BE2C (cell line): ENCODE measurements at regions not wholly inside any gene's neighbourhood (a gene's known extent, or its start where the extent isn't known, plus 50 kb on each side); places are given as distances from the start of the nearest gene placed in this dataset.
"Not testable (repeated sequence)": the region's sequence is repeated elsewhere in the genome, so short reads cannot be mapped to it uniquely, and the experiment has no call there.

Experiments
- DNase-seq: peaks from one replicate; pipeline ENCODE4 v3.0.0-alpha.2; 2020
- H3K27me3 ChIP-seq: fragments of 250-450 bp; sonication (Bioruptor Pico); 2 replicates; pipeline ENCODE4 v1.5.1; 2020; ENCODE audit warnings: mild to moderate bottlenecking
- H3K36me3 ChIP-seq: fragments of 250-450 bp; sonication (Bioruptor Pico); 2 replicates; pipeline ENCODE4 v1.5.1; 2020; ENCODE audit warnings: mild to moderate bottlenecking
- H3K4me1 ChIP-seq: fragments of 250-450 bp; sonication (Bioruptor Pico); 2 replicates; pipeline ENCODE4 v1.5.1; 2020
- H3K4me3 ChIP-seq: 2 replicates; pipeline ENCODE4 v1.5.1; 2011; ENCODE audit warnings: low read depth, low read length
- H3K9me3 ChIP-seq: fragments of 250-450 bp; sonication (Bioruptor Pico); 2 replicates; pipeline ENCODE4 v1.5.1; 2020
- TF ChIP-seq, protein P1 (sequence below): IDR thresholded peaks from 2 replicates; pipeline ENCODE4 v1.5.1; 2012; ENCODE audit warnings: mild to moderate bottlenecking, low read depth, low read length

DNA sequence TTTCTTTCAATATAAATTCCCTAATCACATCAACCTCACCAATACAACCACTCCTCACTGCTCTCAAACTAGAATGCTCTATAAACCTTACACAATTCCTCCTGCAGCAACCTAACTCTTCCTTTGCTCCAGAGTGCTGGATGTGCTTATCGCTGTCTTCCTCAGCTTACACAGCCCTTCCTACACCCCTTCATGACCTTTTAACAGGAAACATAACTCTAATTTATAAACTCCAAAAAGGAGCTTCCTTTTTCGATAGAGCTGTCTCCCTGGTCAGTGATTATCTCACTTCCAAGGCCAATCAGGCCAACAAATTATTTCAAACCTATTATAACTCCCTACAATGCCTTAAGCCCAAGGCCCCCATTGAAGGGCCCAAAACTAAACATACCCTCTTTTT, 78.8 kb downstream of the COQ2 start:
- Histone ChIP-seq H3K9me3 (no peaks in the 10 kb centered on the region), H3K27me3 (no peaks in the 10 kb centered on the region), H3K36me3 (no peaks in the 10 kb centered on the region), H3K4me3 (no peak overlapping the region), H3K4me1 (no peaks in the 10 kb centered on the region)
- TF ChIP-seq, protein P1, sequence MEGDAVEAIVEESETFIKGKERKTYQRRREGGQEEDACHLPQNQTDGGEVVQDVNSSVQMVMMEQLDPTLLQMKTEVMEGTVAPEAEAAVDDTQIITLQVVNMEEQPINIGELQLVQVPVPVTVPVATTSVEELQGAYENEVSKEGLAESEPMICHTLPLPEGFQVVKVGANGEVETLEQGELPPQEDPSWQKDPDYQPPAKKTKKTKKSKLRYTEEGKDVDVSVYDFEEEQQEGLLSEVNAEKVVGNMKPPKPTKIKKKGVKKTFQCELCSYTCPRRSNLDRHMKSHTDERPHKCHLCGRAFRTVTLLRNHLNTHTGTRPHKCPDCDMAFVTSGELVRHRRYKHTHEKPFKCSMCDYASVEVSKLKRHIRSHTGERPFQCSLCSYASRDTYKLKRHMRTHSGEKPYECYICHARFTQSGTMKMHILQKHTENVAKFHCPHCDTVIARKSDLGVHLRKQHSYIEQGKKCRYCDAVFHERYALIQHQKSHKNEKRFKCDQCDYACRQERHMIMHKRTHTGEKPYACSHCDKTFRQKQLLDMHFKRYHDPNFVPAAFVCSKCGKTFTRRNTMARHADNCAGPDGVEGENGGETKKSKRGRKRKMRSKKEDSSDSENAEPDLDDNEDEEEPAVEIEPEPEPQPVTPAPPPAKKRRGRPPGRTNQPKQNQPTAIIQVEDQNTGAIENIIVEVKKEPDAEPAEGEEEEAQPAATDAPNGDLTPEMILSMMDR = no peak
- no peak for DNase-seq

DNA sequence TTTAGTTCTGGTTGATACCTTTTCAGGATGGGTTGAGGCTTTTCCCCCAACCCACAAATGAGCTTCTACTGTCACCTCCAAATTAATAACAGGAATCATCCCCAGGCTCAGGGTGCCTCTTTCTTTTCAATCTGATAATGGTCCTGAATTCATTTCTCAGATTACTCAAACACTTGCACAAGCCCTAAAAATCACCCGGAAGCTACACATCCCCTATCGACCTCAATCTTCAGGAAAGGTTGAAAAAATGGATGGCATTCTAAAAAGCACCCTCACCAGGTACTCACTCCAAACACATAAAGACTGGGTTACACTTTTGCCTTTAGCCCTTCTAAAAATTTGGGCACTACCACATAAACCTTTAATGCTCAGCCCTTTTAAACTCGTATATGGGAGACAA, 79.9 kb downstream of the COQ2 start:
- H3K36me3 ChIP-seq = no peaks in the 10 kb centered on the region
- no peaks in the 10 kb centered on the region for H3K4me1 ChIP-seq
- TF ChIP-seq, protein P1 = no peak
- no peak overlapping the region for H3K4me3 ChIP-seq
- no peaks in the 10 kb centered on the region for H3K27me3 ChIP-seq
- DNase-seq = no peak
- H3K9me3 ChIP-seq = no peaks in the 10 kb centered on the region

DNA sequence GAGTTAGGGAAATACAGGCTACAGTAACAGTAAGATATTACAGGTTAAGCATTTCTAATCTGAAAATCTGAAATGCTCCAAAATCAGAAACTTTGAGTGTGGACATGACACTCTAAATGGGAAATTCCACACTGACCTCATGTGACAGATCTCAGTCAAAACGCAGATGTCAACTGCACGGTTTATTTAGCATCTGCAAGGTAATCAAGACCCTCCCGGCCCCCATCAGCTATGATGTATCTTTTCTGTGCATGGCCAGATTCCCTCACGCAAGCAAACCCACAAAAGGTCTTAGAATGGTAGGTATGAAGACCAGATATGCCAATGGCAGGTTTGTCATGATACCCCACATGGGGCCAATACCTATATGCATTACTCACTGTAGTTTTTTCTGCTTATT, 82.8 kb downstream of the COQ2 start:
- TF ChIP-seq, protein P1 = no peak
- Histone ChIP-seq H3K27me3 (no peaks in the 10 kb centered on the region), H3K36me3 (no peaks in the 10 kb centered on the region), H3K4me3 (no peak overlapping the region), H3K4me1 (no peaks in the 10 kb centered on the region), H3K9me3 (no peaks in the 10 kb centered on the region)
- no peak for DNase-seq

DNA sequence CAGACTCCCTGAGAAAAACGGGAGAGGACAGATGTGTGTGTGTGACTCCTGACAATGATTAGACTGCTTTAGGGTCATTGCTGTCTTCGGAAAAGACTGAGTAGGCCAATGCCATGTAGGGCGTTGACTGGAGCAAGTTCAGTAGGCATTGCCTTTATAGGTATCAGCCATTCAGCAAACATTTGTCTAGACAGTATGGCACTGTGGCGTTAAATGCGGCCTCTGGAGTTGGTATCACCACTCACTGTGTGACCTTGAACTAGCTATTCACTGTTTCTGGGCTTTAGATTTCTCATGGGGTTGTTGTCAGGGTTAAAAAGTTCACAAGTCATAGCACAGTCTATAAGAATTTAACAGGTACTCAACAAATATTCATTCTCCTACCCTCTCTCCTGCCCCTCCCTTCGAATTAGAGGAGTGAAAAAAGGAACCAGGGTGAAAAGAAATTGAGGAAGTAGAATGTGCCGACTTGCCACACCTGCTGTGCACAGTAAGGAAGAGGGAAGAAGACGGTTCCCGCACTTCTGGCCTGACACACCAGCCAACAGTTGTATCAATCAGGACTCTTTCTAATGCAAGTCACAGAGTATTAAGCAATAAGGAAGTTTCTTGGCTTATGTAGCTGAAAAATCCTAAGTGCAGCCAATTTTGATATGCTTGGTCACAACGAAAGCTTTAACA, 83.2 kb upstream of the PLAC8 start:
- no peaks in the 10 kb centered on the region for H3K9me3 ChIP-seq
- H3K36me3 ChIP-seq = no peaks in the 10 kb centered on the region
- peaks cover 3% of the 10 kb centered on the region; the same call in 1 of the 2 replicates for H3K4me1 ChIP-seq
- TF ChIP-seq, protein P1 = no peak
- H3K4me3 ChIP-seq = no peak overlapping the region
- no peaks in the 10 kb centered on the region for H3K27me3 ChIP-seq
- DNase-seq = no peak

DNA sequence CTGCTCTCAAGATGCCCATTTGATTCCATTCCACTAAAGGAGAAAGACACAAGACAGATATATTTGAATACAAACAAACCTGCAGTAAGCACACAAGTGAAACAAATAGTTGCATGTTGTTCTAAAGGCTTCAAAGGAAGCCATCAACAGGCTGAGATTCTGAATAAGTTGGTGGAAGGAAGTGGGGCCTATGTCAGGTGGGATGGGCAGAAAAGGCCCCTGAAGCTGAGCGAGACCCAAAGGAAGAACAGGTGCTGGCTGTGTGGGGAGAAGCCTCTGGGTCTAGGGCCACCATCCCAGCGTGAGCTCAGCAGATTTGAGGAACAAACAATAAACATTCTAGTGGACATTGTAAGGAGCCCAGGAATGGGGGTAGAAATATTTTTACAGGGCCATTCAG, 82.4 kb upstream of the PLAC8 start:
- peaks cover 3% of the 10 kb centered on the region; the same call in 1 of the 2 replicates for H3K4me1 ChIP-seq
- no peaks in the 10 kb centered on the region for H3K36me3 ChIP-seq
- no peak overlapping the region for H3K4me3 ChIP-seq
- TF ChIP-seq, protein P1 = no peak
- H3K27me3 ChIP-seq = no peaks in the 10 kb centered on the region
- DNase-seq = no peak
- H3K9me3 ChIP-seq = no peaks in the 10 kb centered on the region

DNA sequence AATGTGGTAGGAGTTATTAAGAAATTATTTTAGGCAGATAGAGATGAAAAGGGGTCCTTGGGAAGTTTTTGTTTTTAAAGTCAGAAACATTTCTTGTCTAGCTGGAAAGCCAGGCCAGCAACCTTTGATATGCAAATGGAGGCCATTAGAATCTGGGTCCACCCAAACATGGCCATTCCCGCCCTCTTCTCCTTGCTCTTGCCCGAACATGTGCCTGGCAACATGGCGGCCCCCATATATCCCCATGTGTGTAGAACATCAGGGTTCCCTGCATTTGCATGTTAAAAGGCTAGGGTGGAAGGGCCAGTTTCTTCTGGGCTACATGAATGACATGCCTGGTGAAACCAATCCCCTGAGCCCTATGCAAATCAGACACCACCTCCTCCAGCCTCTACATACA, 80.7 kb upstream of the PLAC8 start:
- TF ChIP-seq, protein P1 = no peak

DNA sequence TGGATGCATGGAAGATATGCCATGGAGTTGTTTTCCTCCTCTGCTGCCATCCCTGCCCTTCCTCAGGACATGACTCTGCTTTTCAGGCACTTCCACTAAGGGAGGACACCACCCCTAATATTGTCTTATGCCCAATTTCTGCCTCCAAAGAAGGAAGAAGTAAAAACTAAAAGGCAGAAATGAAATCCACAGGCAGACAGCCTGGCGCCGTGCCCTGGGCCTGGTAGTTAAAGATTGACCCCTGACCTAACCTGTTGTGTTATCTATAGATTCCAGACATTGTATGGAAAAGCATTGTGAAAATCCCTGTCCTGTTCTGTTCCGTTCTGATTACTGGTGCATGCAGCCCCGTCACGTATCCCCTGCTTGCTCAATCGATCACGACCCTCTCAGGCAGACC, 80.1 kb upstream of the PLAC8 start:
- not testable (repeated sequence) for H3K4me1 ChIP-seq, H3K9me3 ChIP-seq

More for the DNA sequence above, 80.7 kb upstream of the PLAC8 start:
- no peaks in the 10 kb centered on the region for H3K9me3 ChIP-seq
- peaks cover 3% of the 10 kb centered on the region; the same call in 1 of the 2 replicates for H3K4me1 ChIP-seq
- no peak for DNase-seq
- H3K27me3 ChIP-seq = no peaks in the 10 kb centered on the region
- no peak overlapping the region for H3K4me3 ChIP-seq
- no peaks in the 10 kb centered on the region for H3K36me3 ChIP-seq

More for the DNA sequence above, 80.1 kb upstream of the PLAC8 start:
- peak; percentile 18 for DNase-seq
- not testable (repeated sequence) for H3K4me3 ChIP-seq, H3K36me3 ChIP-seq, H3K27me3 ChIP-seq
